ENCODE measurements at regions not wholly inside any gene's neighbourhood (a gene's known extent, or its start where the extent isn't known, plus 50 kb on each side); places are given as distances from the start of the nearest gene placed in this dataset.

DNA sequence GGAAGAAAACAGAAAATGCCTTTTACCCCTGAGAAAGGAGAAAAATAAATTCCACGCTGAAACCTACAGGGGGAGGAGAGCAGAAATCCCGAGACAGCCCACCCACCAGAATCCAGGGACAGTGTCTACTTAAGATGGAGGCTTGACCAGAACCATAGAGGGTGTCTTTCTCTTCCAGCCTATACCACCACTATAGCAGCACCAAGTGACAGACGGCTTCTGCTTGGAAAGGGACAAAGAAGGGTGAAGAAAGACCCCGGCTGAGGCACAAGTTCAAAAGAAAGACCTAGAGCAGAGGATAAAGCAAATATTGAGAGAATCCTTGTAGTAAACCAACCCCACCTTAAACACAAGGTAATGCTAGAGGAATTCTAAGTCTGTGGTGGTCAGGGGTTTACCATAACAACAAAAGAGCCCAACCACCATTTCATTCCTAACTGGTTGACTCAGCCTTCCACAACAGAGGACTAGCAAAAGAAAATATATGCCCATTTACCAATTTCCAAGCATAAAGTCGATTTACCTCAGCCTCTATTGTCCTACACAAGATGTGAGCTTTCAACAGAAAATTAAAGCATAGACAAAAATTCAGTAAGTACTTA lies 105.3 kb upstream of the FOXG1 start:
- peak; percentile 8 for DNase-seq

DNA sequence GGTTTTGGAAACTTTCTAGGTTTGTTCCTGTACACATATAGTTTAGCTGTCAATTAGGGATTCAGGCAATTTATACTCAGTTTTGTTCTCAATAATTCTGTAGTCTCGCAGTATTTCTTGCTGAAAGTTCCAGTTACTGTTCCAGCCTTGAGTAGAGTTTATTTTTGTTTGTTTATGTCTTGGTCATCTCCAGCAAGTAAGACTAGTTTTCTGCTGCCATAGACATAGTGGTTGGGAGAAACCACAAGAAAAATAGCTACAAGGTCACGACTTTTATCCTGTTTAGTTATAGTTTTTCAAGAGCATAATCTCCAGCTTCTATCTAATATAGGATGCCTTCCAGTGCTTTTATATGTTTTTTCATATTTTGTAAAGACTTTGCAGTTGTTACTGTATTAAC lies 99.6 kb upstream of the FOXG1 start:
- no peak for DNase-seq

DNA sequence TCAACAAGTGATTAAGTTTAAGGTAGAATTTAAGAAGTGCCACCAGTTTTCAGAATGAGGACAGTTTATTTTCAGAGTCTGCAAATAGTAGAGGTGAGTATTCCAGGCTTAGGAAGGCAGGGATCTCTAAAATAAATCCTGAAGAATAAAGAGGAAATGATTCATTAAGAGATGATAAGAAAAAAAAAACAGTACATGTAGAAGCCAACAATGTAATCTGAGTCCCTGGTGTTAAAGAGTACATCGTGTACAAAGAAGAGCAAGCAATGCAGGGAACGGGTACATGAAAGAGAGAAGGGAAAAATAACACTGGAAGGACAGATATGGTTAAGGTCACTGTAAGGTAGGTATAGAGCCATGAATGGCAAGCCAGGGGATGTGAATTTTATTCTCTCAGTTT lies 95.2 kb upstream of the FOXG1 start:
- no peak for DNase-seq

DNA sequence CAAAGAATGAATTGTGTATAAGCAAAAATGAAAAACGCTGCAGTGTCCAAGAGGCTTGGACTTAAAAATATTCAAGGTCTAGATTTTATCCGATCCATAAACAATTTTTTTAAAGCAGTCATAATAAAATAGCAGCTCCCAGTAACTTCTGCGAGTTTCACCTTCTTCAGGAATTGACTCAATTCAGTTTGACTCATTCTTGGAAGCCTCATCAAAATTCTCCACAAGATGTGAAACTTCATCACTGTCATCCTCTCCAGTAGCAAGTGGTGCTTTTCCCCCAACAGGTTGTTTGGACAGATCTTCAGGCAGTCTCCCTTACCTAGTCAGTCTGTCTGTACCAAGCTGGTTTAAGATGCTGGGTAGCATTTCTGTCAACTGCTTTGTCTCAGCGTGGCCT lies 93.5 kb upstream of the FOXG1 start:
- DNase-seq = no peak

DNA sequence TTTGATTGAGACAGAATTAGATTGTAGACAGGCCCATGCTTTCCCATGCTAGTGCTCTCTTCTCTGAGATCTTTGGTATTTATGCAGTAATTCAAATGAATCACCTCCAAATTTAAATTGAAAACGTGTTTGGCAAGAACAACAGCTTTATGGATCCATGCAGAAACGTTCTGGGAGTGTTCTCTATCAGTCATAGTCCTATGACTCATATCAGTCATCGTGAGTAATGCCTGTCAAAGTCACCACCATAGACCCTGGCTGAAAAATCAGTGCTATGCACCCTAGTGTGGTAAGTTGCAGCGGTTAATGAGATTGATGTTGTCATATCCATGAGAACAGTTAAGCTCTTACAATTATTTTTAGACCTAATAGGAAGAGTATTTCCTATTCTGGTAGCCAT lies 90.1 kb upstream of the FOXG1 start:
- no peak for DNase-seq

DNA sequence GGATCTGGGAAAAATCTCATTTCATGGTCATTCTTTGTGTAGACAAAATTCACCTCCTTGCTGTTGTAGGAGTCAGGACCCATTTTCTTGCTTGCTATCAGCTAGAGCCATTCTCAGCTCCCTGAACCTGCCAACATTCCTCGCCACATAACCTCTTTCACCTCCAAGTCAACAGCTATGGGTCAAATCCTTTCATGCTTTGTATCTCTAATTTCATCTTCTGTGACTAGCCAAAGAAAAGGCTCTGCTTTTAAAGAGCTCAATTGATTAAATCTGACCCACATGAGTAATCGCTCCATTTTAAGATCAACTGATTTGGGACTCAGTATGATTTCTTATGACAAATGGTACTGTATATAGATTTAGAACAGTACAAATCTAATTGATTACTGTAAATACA lies 89.2 kb upstream of the FOXG1 start:
- DNase-seq = no peak

DNA sequence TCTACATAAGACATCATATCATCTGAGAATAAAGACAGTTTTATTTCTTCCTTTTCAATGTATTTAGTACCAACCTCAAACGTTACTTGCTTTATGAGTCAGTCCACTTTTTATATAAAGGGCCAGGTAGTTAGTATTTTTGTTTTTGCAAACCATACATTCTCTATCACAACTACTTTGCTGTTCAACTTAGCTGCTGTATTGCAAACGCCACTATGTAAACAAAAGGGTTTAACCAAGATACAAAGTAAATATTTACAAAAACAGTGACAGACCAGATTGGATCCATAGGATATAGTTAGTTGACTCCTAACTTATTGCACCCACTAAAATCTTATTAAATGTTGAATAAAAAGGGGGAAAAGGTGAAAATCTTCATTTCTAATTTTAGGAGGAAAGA lies 87.7 kb upstream of the FOXG1 start:
- DNase-seq = no peak

DNA sequence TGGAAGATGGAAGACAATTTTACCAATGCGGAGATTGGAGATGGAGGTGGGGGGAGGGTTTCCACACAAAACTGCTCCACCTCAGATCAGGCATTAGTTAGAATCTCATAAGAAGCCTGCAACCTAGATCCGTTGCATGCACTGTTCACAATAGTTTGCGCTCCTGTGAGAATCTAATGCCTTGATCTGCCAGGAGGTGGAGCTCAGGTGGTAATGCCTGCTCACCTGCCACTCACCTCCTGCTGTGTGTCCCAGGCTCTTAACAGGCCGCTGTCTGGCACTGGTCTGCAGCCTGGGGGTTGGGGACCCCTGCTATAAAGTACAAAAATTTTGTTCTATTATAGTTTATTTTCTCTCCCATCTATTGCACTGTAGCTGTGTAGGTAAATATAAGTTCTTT lies 84.9 kb upstream of the FOXG1 start:
- no peak for DNase-seq

DNA sequence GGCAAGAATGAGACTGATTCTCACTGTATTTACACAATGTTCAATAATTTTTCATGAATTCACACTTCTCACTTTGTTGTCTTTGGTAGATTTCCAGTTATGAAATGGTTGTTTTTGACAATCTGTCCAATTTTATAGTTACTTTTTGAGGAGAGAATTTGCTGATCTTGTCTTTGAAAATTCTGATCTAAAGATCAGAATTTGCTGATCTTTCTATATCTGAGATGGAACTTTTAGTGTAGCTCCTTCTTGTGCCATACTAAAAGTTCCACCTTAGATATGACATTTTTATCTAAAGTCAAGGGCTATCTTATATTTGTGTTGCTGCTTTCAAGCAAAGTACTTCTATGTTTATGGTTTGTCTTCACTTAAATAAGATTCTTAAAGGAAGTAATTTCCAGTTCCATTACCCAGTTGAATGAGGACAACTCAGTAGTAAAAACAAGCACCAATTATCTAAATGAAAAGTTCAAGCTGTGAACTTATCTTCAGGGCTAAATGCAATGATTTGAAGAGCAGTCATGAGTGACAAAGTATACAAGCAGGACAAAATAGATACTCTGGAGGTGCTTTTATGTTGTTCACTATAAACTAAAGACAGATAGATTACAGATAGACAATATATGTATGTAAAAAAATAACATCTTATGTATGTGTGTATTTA lies 76.4 kb upstream of the FOXG1 start:
- no peak for DNase-seq

DNA sequence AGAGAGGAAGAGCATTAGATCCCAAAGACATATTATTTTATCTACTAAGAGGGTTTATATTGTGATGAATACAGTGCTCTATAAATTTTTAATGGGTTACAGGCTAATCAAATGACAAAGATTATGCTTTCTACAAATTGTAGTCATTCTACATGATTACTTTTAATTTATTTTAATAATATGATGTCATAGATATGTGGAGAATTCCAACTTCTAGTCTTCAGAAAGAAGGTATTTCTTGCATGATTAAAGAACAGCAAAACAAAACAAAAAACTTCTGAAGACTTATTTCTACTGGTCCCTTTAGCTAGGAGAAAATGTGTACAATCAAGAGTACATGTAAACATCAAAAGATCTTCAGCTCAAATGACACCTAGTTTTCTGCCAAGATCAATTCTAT lies 71.5 kb upstream of the FOXG1 start:
- no peak for DNase-seq

DNA sequence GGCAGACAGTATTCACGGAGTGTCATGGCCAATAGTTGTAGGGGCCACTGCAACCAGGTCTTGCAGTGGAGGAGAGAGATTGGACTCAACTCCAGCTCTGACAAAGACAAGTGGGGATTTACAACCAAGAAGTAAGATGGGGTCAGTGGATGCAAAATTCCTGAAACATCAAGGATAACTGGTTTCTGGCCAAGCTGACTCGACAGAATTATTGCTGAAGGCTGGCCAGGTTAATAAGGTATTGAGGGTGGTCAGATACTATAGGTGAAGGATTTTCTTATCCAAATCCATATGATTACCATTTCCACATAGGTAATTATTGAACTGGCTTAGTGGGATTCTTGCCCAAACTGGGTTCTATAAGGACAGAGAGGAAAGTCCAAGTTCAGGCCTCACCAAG lies 64.9 kb upstream of the FOXG1 start:
- DNase-seq = no peak

DNA sequence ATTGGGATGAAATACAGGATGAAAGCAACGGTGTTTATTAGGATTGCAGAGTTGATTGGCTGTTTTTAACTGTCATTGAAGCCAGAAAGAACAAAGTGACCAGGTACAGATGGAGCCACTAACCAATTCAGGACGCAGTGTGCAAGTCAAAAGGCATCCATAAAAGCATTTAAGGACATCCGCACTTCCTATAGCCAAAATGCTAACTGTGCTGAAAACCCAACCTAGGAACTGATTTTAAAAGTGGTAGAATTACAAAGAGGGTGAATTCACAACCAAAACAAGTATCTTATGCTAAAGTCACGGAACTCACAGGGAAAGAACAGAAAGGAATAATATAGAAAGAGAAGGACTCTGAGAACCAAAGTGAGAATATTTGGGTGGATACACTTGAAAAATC lies 63.1 kb upstream of the FOXG1 start:
- no peak for DNase-seq

DNA sequence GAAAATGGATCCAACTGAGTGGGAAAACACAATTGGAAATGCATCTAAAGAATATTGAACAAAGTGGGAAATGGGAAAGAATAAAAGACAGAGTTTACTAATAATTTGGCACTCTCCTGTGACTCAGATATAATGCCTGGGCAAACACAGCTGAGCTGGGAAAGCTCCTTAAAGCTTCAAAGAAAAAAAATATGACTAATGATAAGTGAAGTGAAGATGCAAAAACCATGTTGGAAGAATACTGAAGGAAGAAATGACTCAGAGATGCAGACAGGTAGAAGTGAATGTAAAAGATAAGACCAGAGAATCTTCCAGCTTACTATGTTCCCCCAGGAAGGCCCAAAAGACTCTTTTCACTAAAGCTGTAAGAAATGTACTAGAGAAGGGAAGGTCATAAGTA lies 62.4 kb upstream of the FOXG1 start:
- DNase-seq = no peak

DNA sequence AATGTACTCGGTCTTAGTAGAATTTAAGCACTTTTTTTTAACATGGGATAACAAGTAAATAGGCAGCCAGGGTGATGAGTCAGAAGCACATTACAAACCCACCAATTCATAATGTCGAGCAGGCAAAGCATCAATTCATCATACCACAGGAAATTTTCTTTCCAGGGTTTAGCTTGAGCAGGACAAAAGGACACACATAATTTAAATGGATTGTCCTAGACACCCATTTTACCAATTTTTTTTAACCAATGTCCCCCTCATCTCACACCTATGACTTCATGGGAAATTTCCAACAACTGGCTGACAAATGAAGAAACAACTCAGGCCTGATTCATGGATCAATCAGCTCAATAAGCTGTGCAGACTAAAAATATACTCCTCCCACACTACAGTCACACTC lies 58.8 kb upstream of the FOXG1 start:
- no peak for DNase-seq

DNA sequence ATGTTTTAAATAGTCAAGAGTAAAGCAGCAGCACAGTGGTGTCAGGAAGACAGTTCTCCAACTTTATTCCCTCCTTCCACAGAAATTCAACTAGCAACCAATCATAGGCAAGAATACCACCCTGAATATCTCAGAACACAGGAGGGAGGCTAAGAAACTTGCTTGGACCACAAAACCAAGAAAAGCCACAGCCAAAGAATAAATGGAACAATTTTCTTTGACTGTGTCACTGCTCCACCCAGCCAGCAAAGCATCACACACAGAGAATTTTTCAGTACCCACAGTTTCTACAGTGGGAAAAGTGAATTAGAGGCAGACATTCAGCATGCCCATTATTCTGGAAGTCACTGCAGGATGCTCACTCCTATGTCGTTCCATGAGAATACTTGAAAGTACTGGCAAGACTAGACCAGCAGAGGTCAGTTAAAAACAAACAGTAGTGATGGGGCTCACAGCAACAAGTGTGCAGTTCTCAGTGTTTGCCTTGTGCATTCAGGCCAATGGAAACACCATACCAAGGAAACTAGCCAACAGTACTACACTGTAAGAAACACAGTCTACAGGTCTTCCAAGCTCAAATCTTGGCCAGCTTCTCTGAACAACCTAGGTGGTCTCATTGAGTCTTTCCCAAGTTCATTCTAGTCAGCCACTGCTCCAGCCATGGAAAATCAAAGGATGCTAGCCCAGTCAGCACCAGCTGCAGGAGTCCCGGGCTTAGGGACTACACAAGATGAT lies 56.8 kb upstream of the FOXG1 start:
- DNase-seq = no peak
